Lower leg skin (tissue), 3 donors: ENCODE measurements at regions not wholly inside any gene's neighbourhood (a gene's known extent, or its start where the extent isn't known, plus 50 kb on each side); places are given as distances from the start of the nearest gene placed in this dataset.
"Not testable (repeated sequence)": the region's sequence is repeated elsewhere in the genome, so short reads cannot be mapped to it uniquely, and the experiment has no call there.

ENCODE experiments used
- CTCF ChIP-seq, 3 donors: fragments of 450-650 bp; IDR thresholded peaks; one replicate each; pipeline ENCODE4 v1.5.1; 2016; ENCODE audit warnings: antibody characterized with exemption in 3 of 3, mild to moderate bottlenecking in 3 of 3, moderate library complexity in 2 of 3
- POLR2A ChIP-seq, 2 donors: fragments of 450-650 bp; IDR thresholded peaks; one replicate each; pipeline ENCODE4 v1.6.1; 2016 to 2017; ENCODE audit warnings: antibody characterized with exemption in 2 of 2, mild to moderate bottlenecking in 1 of 2, moderate library complexity in 1 of 2

- TF ChIP-seq POLR2A, CTCF (IDR thresholded peaks at IDR 0.05): not testable (repeated sequence)
Observed at GRCh38 chr5:177902806-177903205, 93.2 kb downstream of the PROP1 start.
